Neural crest cell (in vitro differentiated cells): ENCODE measurements at regions not wholly inside any gene's neighbourhood (a gene's known extent, or its start where the extent isn't known, plus 50 kb on each side); places are given as distances from the start of the nearest gene placed in this dataset.

Experiments used
- DNase-seq: peaks from one replicate; pipeline ENCODE4 v3.0.0; 2021; ENCODE audit warnings: low read depth, mixed read lengths, low spot score
- H3K27ac Mint-ChIP-seq: one replicate; pipeline ENCODE4 v1.8.0; 2021; ENCODE audit warnings: mild to moderate bottlenecking, mixed read lengths; ENCODE audit not compliant: unreplicated experiment
- H3K27me3 Mint-ChIP-seq: 2 replicates; pipeline ENCODE4 v1.8.0; 2021; ENCODE audit warnings: low read depth, mild to moderate bottlenecking, mixed read lengths
- H3K36me3 Mint-ChIP-seq: 2 replicates; pipeline ENCODE4 v1.8.0; 2021; ENCODE audit warnings: low read depth, mild to moderate bottlenecking, mixed read lengths
- H3K4me1 Mint-ChIP-seq: 2 replicates; pipeline ENCODE4 v1.8.0; 2021; ENCODE audit warnings: mixed read lengths
- H3K4me3 Mint-ChIP-seq: one replicate; pipeline ENCODE4 v1.8.0; 2021; ENCODE audit warnings: mild to moderate bottlenecking, mixed read lengths
- H3K9me3 Mint-ChIP-seq: 2 replicates; pipeline ENCODE4 v1.8.0; 2021; ENCODE audit warnings: mixed read lengths
- TF ChIP-seq, protein P1 (sequence below): fragments of 200-600 bp; sonication (generic); conservative IDR thresholded peaks from 2 replicates; pipeline ENCODE4 v1.5.0; 2021; ENCODE audit warnings: antibody characterized with exemption, mild to moderate bottlenecking

- H3K4me1 Mint-ChIP-seq, result peaks cover 5% of the 10 kb centered on the region
- H3K27ac Mint-ChIP-seq, result no peak overlapping the region
- H3K27me3 Mint-ChIP-seq, result peaks cover 8% of the 10 kb centered on the region
- H3K4me3 Mint-ChIP-seq, result no peak overlapping the region
- no peaks in the 10 kb centered on the region for H3K36me3 Mint-ChIP-seq
- TF ChIP-seq, protein P1, sequence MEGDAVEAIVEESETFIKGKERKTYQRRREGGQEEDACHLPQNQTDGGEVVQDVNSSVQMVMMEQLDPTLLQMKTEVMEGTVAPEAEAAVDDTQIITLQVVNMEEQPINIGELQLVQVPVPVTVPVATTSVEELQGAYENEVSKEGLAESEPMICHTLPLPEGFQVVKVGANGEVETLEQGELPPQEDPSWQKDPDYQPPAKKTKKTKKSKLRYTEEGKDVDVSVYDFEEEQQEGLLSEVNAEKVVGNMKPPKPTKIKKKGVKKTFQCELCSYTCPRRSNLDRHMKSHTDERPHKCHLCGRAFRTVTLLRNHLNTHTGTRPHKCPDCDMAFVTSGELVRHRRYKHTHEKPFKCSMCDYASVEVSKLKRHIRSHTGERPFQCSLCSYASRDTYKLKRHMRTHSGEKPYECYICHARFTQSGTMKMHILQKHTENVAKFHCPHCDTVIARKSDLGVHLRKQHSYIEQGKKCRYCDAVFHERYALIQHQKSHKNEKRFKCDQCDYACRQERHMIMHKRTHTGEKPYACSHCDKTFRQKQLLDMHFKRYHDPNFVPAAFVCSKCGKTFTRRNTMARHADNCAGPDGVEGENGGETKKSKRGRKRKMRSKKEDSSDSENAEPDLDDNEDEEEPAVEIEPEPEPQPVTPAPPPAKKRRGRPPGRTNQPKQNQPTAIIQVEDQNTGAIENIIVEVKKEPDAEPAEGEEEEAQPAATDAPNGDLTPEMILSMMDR, result no peak
- H3K9me3 Mint-ChIP-seq, result peaks cover 7% of the 10 kb centered on the region
- DNase-seq, result no peak
Measured at GRCh38 chr18:73829146-73829545, 318.5 kb downstream of the FBXO15 start.

DNA sequence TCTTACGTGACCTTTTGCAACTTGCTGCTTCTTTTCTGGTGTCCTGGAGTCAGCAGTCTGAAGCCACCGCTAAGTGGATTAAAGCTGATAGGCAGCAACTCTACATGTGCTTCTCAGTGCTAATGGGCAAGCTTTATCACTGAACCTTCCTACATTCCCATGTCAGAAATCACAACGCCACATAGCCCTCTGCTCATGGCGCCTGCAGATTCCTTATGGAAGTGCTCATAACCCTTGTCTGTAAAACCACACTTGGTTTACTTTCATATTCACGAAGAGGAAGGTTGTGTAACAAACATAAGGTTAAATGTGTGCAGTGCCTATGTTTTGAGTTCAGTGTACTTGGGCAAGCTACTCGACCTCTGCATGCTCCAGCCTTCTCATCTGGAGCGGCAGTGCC, 319.8 kb downstream of the FBXO15 start:
- H3K27me3 Mint-ChIP-seq, result peaks cover 8% of the 10 kb centered on the region
- peaks cover 5% of the 10 kb centered on the region for H3K4me1 Mint-ChIP-seq
- H3K27ac Mint-ChIP-seq, result no peak overlapping the region
- H3K4me3 Mint-ChIP-seq, result no peak overlapping the region
- TF ChIP-seq, protein P1, result no peak
- peaks cover 7% of the 10 kb centered on the region for H3K9me3 Mint-ChIP-seq
- no peak for DNase-seq
- no peaks in the 10 kb centered on the region for H3K36me3 Mint-ChIP-seq

DNA sequence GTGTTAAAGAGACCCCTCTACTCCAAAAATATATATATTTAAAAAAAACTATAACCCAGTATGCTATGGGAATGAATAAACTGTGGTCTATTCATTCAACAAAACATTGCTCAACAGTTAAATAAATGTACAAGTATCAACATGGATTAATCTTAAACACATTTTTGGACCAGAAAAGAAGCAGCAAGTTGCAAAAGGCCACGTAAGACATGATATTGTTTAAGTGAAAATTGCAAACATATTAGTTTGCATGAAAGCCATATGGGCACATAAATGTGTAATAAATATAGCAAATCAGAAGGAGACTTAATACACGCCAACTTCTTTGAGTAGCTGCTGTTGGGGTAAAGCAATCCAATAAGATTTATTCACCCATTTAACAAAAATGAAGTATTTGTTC, 321.5 kb downstream of the FBXO15 start:
- peaks cover 8% of the 10 kb centered on the region for H3K27me3 Mint-ChIP-seq
- no peak overlapping the region for H3K27ac Mint-ChIP-seq
- peaks cover 7% of the 10 kb centered on the region for H3K9me3 Mint-ChIP-seq
- TF ChIP-seq, protein P1, result no peak
- peaks cover 5% of the 10 kb centered on the region for H3K4me1 Mint-ChIP-seq
- H3K4me3 Mint-ChIP-seq, result no peak overlapping the region
- no peak for DNase-seq
- no peaks in the 10 kb centered on the region for H3K36me3 Mint-ChIP-seq

DNA sequence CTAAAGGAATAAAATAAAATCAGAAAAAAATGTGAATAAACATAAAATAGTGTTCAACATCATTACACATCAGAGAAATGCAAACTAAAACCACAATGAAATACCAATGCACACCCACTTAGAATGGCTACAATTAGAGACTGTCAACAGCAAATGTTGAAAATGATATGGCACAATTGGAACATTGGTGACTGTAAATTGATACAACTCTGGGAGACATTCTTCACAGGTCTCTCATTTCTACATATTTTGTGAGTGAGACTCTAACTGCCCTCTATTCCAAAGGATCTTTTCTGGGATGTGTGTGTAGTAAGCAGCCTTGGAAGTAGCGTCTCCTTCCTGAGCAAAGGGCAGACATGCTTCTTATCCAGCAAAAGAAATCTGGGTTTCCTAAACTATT, 323.0 kb downstream of the FBXO15 start:
- DNase-seq, result no peak
- TF ChIP-seq, protein P1, result no peak
- Mint-ChIP-seq H3K27me3 (peaks cover 8% of the 10 kb centered on the region), H3K9me3 (peaks cover 3% of the 10 kb centered on the region), H3K4me1 (no peaks in the 10 kb centered on the region), H3K36me3 (no peaks in the 10 kb centered on the region), H3K27ac (no peak overlapping the region), H3K4me3 (no peak overlapping the region)

GRCh38 chr18:73812423-73812822, 335.2 kb downstream of the FBXO15 start:
- H3K27ac Mint-ChIP-seq, result no peak overlapping the region

More at GRCh38 chr18:73812423-73812822, 335.2 kb downstream of the FBXO15 start:
- H3K9me3 Mint-ChIP-seq, result peaks cover 5% of the 10 kb centered on the region
- no peak for DNase-seq
- peaks cover 2% of the 10 kb centered on the region for H3K27me3 Mint-ChIP-seq
- H3K4me3 Mint-ChIP-seq, result no peak overlapping the region
- TF ChIP-seq, protein P1, result no peak
- no peaks in the 10 kb centered on the region for H3K36me3 Mint-ChIP-seq
- no peaks in the 10 kb centered on the region for H3K4me1 Mint-ChIP-seq
